MG63 (cell line): ENCODE measurements at regions not wholly inside any gene's neighbourhood (a gene's known extent, or its start where the extent isn't known, plus 50 kb on each side); places are given as distances from the start of the nearest gene placed in this dataset.

ENCODE experiments used
- DNase-seq: peaks from one replicate; pipeline ENCODE4 v3.0.0-alpha.2; 2020
- H3K27me3 ChIP-seq: fragments of 250-450 bp; sonication (Bioruptor Pico); 2 replicates; pipeline ENCODE4 v1.5.1; 2020; ENCODE audit warnings: mild to moderate bottlenecking, moderate library complexity
- H3K36me3 ChIP-seq: fragments of 250-450 bp; sonication (Bioruptor Pico); 2 replicates; pipeline ENCODE4 v1.5.1; 2020; ENCODE audit warnings: mild to moderate bottlenecking, moderate library complexity
- H3K4me3 ChIP-seq: fragments of 250-450 bp; sonication (Bioruptor Pico); 2 replicates; pipeline ENCODE4 v1.5.1; 2020; ENCODE audit warnings: mild to moderate bottlenecking, moderate library complexity
- H3K9me3 ChIP-seq: fragments of 250-450 bp; sonication (Bioruptor Pico); 2 replicates; pipeline ENCODE4 v1.5.1; 2020; ENCODE audit warnings: mild to moderate bottlenecking, moderate library complexity

DNA sequence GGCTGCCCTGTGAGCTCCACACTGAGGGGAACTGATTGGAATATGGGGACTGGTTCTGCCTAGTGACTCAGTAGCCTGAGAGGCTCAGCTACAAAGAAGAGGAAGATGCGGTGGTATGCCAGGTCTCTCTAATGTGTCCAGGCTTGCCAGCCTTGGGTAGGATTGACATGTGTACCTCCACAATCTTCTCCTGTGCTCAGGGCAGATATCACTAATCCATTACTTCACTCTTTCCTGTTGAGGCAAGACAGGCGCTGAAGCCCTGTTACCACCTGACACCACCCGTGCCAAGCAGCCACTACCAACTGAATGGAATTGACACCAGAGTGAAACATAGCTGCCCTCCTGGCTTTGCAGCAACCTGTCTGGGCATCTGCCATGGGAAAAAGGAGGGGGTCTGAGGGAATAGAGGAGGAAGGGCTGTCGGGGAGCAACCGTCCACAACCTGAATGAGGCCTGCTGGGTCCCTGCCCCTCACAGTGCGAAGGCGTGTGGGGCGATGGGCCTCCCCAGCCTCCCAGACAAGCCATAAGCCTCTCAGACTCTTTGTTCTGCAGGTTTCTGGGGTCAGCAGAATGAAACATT is 114.7 kb upstream of the CXCL14 start:
- H3K27me3 ChIP-seq: peaks cover 44% of the 10 kb centered on the region

DNA sequence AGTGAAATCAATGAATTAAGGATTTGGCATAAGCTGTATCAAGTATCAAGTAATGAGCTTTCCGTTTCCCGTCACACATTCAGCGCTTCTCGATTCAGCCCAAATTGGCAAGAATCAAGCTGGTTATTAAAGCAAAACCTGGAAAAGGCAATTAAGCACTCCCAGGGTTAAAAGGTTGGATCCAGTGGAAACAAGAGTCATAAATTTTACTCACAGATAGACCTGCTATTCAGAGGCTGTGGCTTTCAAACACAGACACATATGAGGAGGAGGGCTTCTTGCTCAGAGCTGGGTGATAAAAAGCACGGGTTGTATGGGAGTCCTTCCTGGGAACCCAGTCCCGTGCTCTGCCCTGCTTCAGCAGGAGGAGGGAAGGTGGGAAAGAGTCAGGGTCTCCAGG is 112.3 kb upstream of the CXCL14 start:
- peaks cover 44% of the 10 kb centered on the region for H3K27me3 ChIP-seq
- no peak overlapping the region for H3K4me3 ChIP-seq
- no peak for DNase-seq
- no peaks in the 10 kb centered on the region for H3K36me3 ChIP-seq
- H3K9me3 ChIP-seq: no peaks in the 10 kb centered on the region

More for the DNA sequence above, 114.7 kb upstream of the CXCL14 start:
- Histone ChIP-seq H3K4me3 (no peak overlapping the region), H3K36me3 (no peaks in the 10 kb centered on the region), H3K9me3 (no peaks in the 10 kb centered on the region)
- DNase-seq: no peak

DNA sequence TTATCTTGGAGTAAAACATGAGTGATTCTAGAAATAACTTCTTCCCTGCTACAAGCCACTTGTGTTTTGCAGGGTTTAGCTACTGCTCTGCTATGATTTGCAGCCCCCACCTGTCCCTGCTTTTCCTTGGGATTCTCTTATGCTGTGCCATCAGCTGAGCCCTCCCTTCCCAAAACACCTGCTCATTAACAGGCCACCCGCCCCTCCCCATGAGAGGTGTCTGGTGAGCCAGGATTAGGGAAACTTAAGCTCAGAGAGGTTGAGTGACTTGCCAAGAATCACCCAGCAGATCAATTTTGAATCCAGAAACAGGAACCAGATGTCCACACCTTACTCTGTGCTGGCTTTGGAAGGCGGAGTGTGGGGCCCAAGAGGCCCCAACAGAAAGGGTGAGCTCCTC is 111.7 kb upstream of the CXCL14 start:
- DNase-seq: no peak
- Histone ChIP-seq H3K9me3 (no peaks in the 10 kb centered on the region), H3K36me3 (no peaks in the 10 kb centered on the region), H3K27me3 (peaks cover 45% of the 10 kb centered on the region), H3K4me3 (no peak overlapping the region)

GRCh38 chr5:135689506-135689905 is 110.7 kb upstream of the CXCL14 start:
- H3K27me3 ChIP-seq: peaks cover 47% of the 10 kb centered on the region
- no peaks in the 10 kb centered on the region for H3K36me3 ChIP-seq
- H3K9me3 ChIP-seq: no peaks in the 10 kb centered on the region
- no peak for DNase-seq
- no peak overlapping the region for H3K4me3 ChIP-seq

DNA sequence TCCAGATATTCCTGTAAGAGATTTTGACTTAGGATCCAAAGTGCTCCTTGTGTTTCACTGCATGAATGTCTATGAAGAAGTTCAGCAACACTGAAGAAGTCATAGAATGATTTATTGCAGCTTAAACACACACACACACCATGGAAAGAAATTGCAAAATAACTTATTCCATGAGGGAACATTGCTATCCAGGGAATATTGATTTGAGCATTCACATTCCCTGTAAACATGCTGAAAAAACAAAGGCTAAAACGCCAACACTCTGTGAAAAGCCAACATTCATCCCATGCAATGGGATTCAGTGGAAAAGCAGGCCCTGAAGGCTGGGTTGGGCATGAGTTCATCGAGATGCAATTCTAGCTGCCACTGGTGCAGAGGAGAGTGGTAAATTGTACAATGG is 109.6 kb upstream of the CXCL14 start:
- H3K9me3 ChIP-seq: no peaks in the 10 kb centered on the region
- no peak overlapping the region for H3K4me3 ChIP-seq
- DNase-seq: no peak
- no peaks in the 10 kb centered on the region for H3K36me3 ChIP-seq
- H3K27me3 ChIP-seq: peaks cover 55% of the 10 kb centered on the region

- Histone ChIP-seq H3K27me3 (peaks cover 27% of the 10 kb centered on the region), H3K4me3 (no peak overlapping the region), H3K36me3 (no peaks in the 10 kb centered on the region), H3K9me3 (no peaks in the 10 kb centered on the region; the same call in 1 of the 2 replicates)
- DNase-seq: no peak
These were observed 104.4 kb upstream of the CXCL14 start for GRCh38 chr5:135683189-135683588.

- Histone ChIP-seq H3K4me3 (no peak overlapping the region), H3K27me3 (peaks cover 38% of the 10 kb centered on the region), H3K36me3 (no peaks in the 10 kb centered on the region), H3K9me3 (peaks cover 10% of the 10 kb centered on the region; the same call in 1 of the 2 replicates)
- DNase-seq: no peak
These were observed 101.9 kb upstream of the CXCL14 start for GRCh38 chr5:135680713-135681112.

GRCh38 chr5:135678640-135679268 is 100.0 kb upstream of the CXCL14 start:
- no peak for DNase-seq
- H3K9me3 ChIP-seq: peaks cover 14% of the 10 kb centered on the region; the same call in 1 of the 2 replicates
- H3K27me3 ChIP-seq: peaks cover 34% of the 10 kb centered on the region
- no peak overlapping the region for H3K4me3 ChIP-seq
- no peaks in the 10 kb centered on the region for H3K36me3 ChIP-seq

DNA sequence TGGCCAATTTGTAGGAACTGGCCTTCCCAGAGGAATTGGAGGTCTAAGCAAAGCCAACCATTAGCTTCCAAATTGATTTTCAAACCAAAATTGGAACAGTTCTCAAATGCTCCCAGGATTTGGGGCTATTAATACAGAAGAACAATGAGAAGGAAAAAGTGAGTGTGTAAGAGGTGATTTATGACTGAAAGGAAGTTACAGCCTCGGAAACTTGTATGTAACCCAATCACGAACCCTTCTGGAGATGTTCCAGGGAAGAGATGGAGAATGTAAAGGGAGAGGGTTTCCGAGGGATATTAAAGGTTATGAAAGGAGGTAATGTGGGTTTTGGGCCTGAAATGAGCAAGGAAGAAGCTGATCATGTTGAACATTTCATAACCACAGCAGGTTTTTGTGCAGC is 93.2 kb upstream of the CXCL14 start:
- H3K36me3 ChIP-seq: no peaks in the 10 kb centered on the region

GRCh38 chr5:135671052-135671705 is 92.4 kb upstream of the CXCL14 start:
- no peak for DNase-seq
- Histone ChIP-seq H3K36me3 (no peaks in the 10 kb centered on the region), H3K4me3 (no peak overlapping the region), H3K9me3 (peaks cover 4% of the 10 kb centered on the region; the same call in 1 of the 2 replicates), H3K27me3 (peaks cover 64% of the 10 kb centered on the region)

More for the DNA sequence above, 93.2 kb upstream of the CXCL14 start:
- H3K27me3 ChIP-seq: peaks cover 66% of the 10 kb centered on the region
- no peak for DNase-seq
- no peak overlapping the region for H3K4me3 ChIP-seq
- peaks cover 4% of the 10 kb centered on the region; the same call in 1 of the 2 replicates for H3K9me3 ChIP-seq

- no peak for DNase-seq
- Histone ChIP-seq H3K4me3 (no peak overlapping the region), H3K27me3 (peaks cover 66% of the 10 kb centered on the region), H3K36me3 (no peaks in the 10 kb centered on the region), H3K9me3 (peaks cover 4% of the 10 kb centered on the region; the same call in 1 of the 2 replicates)
These were observed 91.8 kb upstream of the CXCL14 start for GRCh38 chr5:135670588-135670987.

DNA sequence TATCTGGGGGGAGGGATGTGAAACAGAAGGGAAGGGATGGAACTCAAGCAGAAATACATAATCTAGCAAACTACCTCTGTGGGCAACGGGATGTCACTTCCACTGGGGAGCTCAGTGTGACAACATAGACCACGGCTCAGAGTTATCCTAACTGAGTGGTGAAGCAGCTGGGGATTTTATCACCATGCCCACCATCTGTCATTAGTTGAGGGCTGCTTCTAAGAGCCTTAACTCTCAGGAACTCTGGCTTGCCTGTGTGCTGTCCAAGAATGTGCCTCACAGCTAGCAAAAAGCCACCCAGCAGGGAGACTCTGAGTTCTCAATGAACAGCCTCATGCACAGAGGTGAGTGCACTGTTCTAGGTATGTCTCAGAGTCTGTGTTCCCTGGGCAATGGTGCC is 90.6 kb upstream of the CXCL14 start:
- H3K4me3 ChIP-seq: no peak overlapping the region
- H3K36me3 ChIP-seq: no peaks in the 10 kb centered on the region
- peaks cover 72% of the 10 kb centered on the region for H3K27me3 ChIP-seq
- no peaks in the 10 kb centered on the region for H3K9me3 ChIP-seq
- no peak for DNase-seq

- Histone ChIP-seq H3K36me3 (no peaks in the 10 kb centered on the region), H3K4me3 (no peak overlapping the region), H3K27me3 (peaks cover 81% of the 10 kb centered on the region), H3K9me3 (no peaks in the 10 kb centered on the region)
- no peak for DNase-seq
These were observed 88.9 kb upstream of the CXCL14 start for GRCh38 chr5:135667673-135668072.

DNA sequence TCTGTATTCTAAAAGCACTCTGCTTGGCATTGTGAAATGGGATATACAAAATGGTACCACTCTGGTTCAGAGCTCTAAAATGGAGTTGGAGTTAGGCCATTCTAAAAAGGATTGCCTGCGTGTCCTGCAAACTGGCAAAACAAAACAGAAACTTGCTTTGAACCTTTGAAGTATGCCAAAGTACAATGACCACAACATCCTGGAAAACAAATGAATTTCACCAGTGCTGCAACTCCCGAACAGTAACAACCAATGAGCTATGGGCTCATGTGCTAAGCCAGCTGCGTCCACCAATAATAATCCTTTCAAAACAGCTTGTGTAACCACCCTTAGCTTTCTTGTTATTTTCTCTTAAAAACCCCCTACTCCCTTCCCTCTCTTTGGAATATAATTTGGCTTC is 88.4 kb upstream of the CXCL14 start:
- H3K36me3 ChIP-seq: no peaks in the 10 kb centered on the region
- H3K4me3 ChIP-seq: no peak overlapping the region
- H3K9me3 ChIP-seq: no peaks in the 10 kb centered on the region
- peaks cover 81% of the 10 kb centered on the region for H3K27me3 ChIP-seq
- no peak for DNase-seq

DNA sequence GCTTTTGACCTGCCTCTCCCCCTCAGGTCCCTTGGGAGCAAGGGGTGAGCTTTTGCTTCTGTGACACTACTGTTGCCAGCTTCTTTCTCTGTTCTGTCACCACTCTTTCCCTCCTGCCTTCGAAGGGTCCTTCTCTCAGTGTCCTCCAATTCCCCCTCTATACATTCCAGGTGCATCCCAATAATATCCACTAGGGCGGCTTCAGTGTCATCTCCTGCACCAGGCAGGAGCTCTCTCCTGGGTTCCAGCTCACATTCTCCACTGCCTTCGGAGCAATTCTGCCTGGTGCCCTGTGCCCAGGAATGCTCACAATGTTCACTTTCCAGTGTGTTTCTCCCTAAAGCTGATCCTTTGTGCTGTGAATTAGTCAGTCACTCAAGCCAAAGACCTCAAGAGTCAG is 83.9 kb upstream of the CXCL14 start:
- Histone ChIP-seq H3K4me3 (no peak overlapping the region), H3K27me3 (peaks cover 77% of the 10 kb centered on the region), H3K36me3 (no peaks in the 10 kb centered on the region), H3K9me3 (peaks cover 13% of the 10 kb centered on the region)
- DNase-seq: no peak

- Histone ChIP-seq H3K4me3 (no peak overlapping the region), H3K9me3 (peaks cover 13% of the 10 kb centered on the region), H3K27me3 (peaks cover 76% of the 10 kb centered on the region), H3K36me3 (no peaks in the 10 kb centered on the region)
- no peak for DNase-seq
These were observed 83.3 kb upstream of the CXCL14 start for GRCh38 chr5:135662061-135662481.

- no peak overlapping the region for H3K4me3 ChIP-seq
- peaks cover 78% of the 10 kb centered on the region for H3K27me3 ChIP-seq
- H3K9me3 ChIP-seq: peaks cover 13% of the 10 kb centered on the region
- H3K36me3 ChIP-seq: no peaks in the 10 kb centered on the region
- peak; percentile 86 for DNase-seq
These were observed 82.2 kb upstream of the CXCL14 start for GRCh38 chr5:135660826-135661575.
